ENCODE measurements at regions not wholly inside any gene's neighbourhood (a gene's known extent, or its start where the extent isn't known, plus 50 kb on each side); places are given as distances from the start of the nearest gene placed in this dataset.

- H3K4me2 ChIP-seq (ENCODE audit: insufficient read depth, low read length), result no peak overlapping the region
- peaks cover 2 to 12% of the 10 kb centered on the region in 2 experiments; a peak in 4 of 5 replicates for H3K27me3 ChIP-seq (ENCODE audit: control insufficient read depth in 2 of 2, insufficient read depth in 2 of 2, low read length in 2 of 2)
- H3K9me1 ChIP-seq (ENCODE audit: control insufficient read depth, insufficient read depth, low read length), result no peaks in the 10 kb centered on the region
- ChIA-PET CTCF (ENCODE audit: low intra/inter-chr PET ratio) (no interaction called here), POLR2A (no interaction called here)
- H3K9me3 ChIP-seq (replicated peaks; ENCODE audit: control insufficient read depth, insufficient read depth, low read depth, low read length), result no peaks in the 10 kb centered on the region
- H3K36me3 ChIP-seq (ENCODE audit: control insufficient read depth, insufficient read depth, low read length), result no peaks in the 10 kb centered on the region
- H4K20me1 ChIP-seq (replicated peaks; ENCODE audit: control insufficient read depth, insufficient read depth, low read length), result no peaks in the 10 kb centered on the region
- ATAC-seq (no peak), DNase-seq (ENCODE audit: extremely low read depth in 1 of 4, low spot score in 3 of 4) (no peak), FAIRE-seq (no peak)
- in situ Hi-C loops (cut with MboI) (no loop called here), intact Hi-C loops (cut with micrococcal nuclease) (no loop called here)
- 0% methylated on average over 21 of the region's 24 CpGs for WGBS (ENCODE audit: insufficient coverage, low coverage, missing lambda C conversion rate)
- TF ChIP-seq ZNF584 (CRISPR knock-in tag; IDR thresholded peaks at IDR 0.05; ENCODE audit: low read depth), result no peak
- TF ChIP-seq E2F6 (IDR thresholded peaks at IDR 0.05; ENCODE audit: borderline replicate concordance in 1 of 2, extremely low read depth in 1 of 2, insufficient read depth in 1 of 2, insufficient read length in 1 of 2, low read depth in 1 of 2, low read length in 1 of 2, poor library complexity in 1 of 2, severe bottlenecking in 1 of 2), result peak in 1 of 2 experiments; percentile 31
- H3K27ac ChIP-seq (ENCODE audit: extremely low read depth, low read depth, low read length), result no peak overlapping the region
- no peaks in the 10 kb centered on the region for H3K79me2 ChIP-seq (ENCODE audit: control insufficient read depth, insufficient read depth, low read length)
- no peak overlapping the region; a peak in 1 of 4 replicates for H3K9ac ChIP-seq (ENCODE audit: insufficient read depth in 1 of 2, low read depth in 2 of 2, low read length in 2 of 2)
- no peak overlapping the region for H2AFZ ChIP-seq (ENCODE audit: low read depth, low read length)
- no TSS peak for BruUV-seq (replicated peaks)
- no peaks in the 10 kb centered on the region for H3K4me1 ChIP-seq (replicated peaks in 1 of 2; ENCODE audit: control insufficient read depth in 2 of 2, insufficient read depth in 2 of 2, low read length in 2 of 2)
- H3K4me3 ChIP-seq, result no peak overlapping the region
Measured at GRCh38 chr3:66582721-66583423, 82.0 kb upstream of the LRIG1 start.
